ENCODE measurements at regions not wholly inside any gene's neighbourhood (a gene's known extent, or its start where the extent isn't known, plus 50 kb on each side); places are given as distances from the start of the nearest gene placed in this dataset.

- H3K4me1 ChIP-seq, result no peaks in the 10 kb centered on the region
- H3K9me3 ChIP-seq, result no peaks in the 10 kb centered on the region
- no peak for ATAC-seq (ENCODE audit: low FRiP score in 2 of 2)
- WGBS, 2 donors, result 31 to 43% methylated on average over 2 of the region's 2 CpGs
- TF ChIP-seq EP300 (IDR thresholded peaks at IDR 0.05) (no peak), POLR2AphosphoS5 (IDR thresholded peaks at IDR 0.05) (no peak), POLR2A (IDR thresholded peaks at IDR 0.05) (no peak), CTCF (IDR thresholded peaks at IDR 0.05) (no peak)
- no peak for DNase-seq
- no peaks in the 10 kb centered on the region for H3K36me3 ChIP-seq
- H3K27ac ChIP-seq, result no peak overlapping the region
- H3K4me3 ChIP-seq, result no peak overlapping the region
- no peaks in the 10 kb centered on the region for H3K27me3 ChIP-seq
These were observed 143.0 kb upstream of the EGFLAM start for GRCh38 chr5:38115318-38115827.

GRCh38 chr5:38113880-38114279, 144.5 kb upstream of the EGFLAM start:
- Histone ChIP-seq H3K9me3 (no peaks in the 10 kb centered on the region), H3K27me3 (no peaks in the 10 kb centered on the region), H3K4me3 (no peak overlapping the region), H3K36me3 (no peaks in the 10 kb centered on the region), H3K4me1 (no peaks in the 10 kb centered on the region), H3K27ac (no peak overlapping the region)
- TF ChIP-seq CTCF (IDR thresholded peaks at IDR 0.05), result no peak
- TF ChIP-seq EP300 (IDR thresholded peaks at IDR 0.05), result no peak
- TF ChIP-seq POLR2A (IDR thresholded peaks at IDR 0.05), result no peak
- no peak for TF ChIP-seq POLR2AphosphoS5 (IDR thresholded peaks at IDR 0.05)
- WGBS, 2 donors, result 68 to 87% methylated on average over 1 of the region's 1 CpG
- no peak for DNase-seq
- ATAC-seq (ENCODE audit: low FRiP score in 2 of 2), result no peak

GRCh38 chr5:38113456-38113855, 144.9 kb upstream of the EGFLAM start:
- H3K4me3 ChIP-seq, result no peak overlapping the region
- no peaks in the 10 kb centered on the region for H3K36me3 ChIP-seq
- no peaks in the 10 kb centered on the region for H3K27me3 ChIP-seq
- TF ChIP-seq POLR2AphosphoS5 (IDR thresholded peaks at IDR 0.05) (no peak), CTCF (IDR thresholded peaks at IDR 0.05) (no peak), POLR2A (IDR thresholded peaks at IDR 0.05) (no peak), EP300 (IDR thresholded peaks at IDR 0.05) (no peak)
- DNase-seq (no peak), ATAC-seq (ENCODE audit: low FRiP score in 2 of 2) (no peak)
- 81 to 85% methylated on average over 5 of the region's 5 CpGs for WGBS, 2 donors
- no peaks in the 10 kb centered on the region for H3K4me1 ChIP-seq
- H3K9me3 ChIP-seq, result no peaks in the 10 kb centered on the region
- no peak overlapping the region for H3K27ac ChIP-seq

- TF ChIP-seq POLR2A (IDR thresholded peaks at IDR 0.05), result no peak
- TF ChIP-seq EP300 (IDR thresholded peaks at IDR 0.05), result no peak
- TF ChIP-seq POLR2AphosphoS5 (IDR thresholded peaks at IDR 0.05), result no peak
- TF ChIP-seq CTCF (IDR thresholded peaks at IDR 0.05), result no peak
These were observed 145.4 kb upstream of the EGFLAM start for GRCh38 chr5:38112938-38113337.

GRCh38 chr5:38110130-38110529, 148.2 kb upstream of the EGFLAM start:
- ATAC-seq (ENCODE audit: low FRiP score in 2 of 2), result no peak

More at GRCh38 chr5:38112938-38113337, 145.4 kb upstream of the EGFLAM start:
- H3K27me3 ChIP-seq, result no peaks in the 10 kb centered on the region
- no peaks in the 10 kb centered on the region for H3K36me3 ChIP-seq
- no peak overlapping the region for H3K4me3 ChIP-seq
- no peaks in the 10 kb centered on the region for H3K4me1 ChIP-seq
- no peaks in the 10 kb centered on the region for H3K9me3 ChIP-seq
- DNase-seq (no peak), ATAC-seq (ENCODE audit: low FRiP score in 2 of 2) (no peak)
- 90 to 93% methylated on average over 4 of the region's 4 CpGs for WGBS, 2 donors
- H3K27ac ChIP-seq, result no peak overlapping the region

More at GRCh38 chr5:38110130-38110529, 148.2 kb upstream of the EGFLAM start:
- Histone ChIP-seq H3K27me3 (no peaks in the 10 kb centered on the region), H3K4me1 (no peaks in the 10 kb centered on the region), H3K36me3 (no peaks in the 10 kb centered on the region), H3K4me3 (no peak overlapping the region), H3K9me3 (no peaks in the 10 kb centered on the region), H3K27ac (no peak overlapping the region)
- TF ChIP-seq EP300 (IDR thresholded peaks at IDR 0.05) (no peak), CTCF (IDR thresholded peaks at IDR 0.05) (no peak)
- WGBS, 2 donors, result 84 to 90% methylated on average over 6 of the region's 6 CpGs
- DNase-seq, result no peak
